CD14-positive monocyte (primary cell): ENCODE measurements at regions not wholly inside any gene's neighbourhood (a gene's known extent, or its start where the extent isn't known, plus 50 kb on each side); places are given as distances from the start of the nearest gene placed in this dataset.

Experiments used
- DNase-seq, 3 donors: peaks; one replicate each; pipeline ENCODE4 v3.0.0-alpha.2; 2011 to 2022
- H2AFZ ChIP-seq: 2 replicates; pipeline ENCODE4 v1.6.0; 2012; ENCODE audit warnings: mild to moderate bottlenecking, low read depth, low read length, inconsistent platforms; ENCODE audit not compliant: insufficient read depth, poor library complexity, severe bottlenecking
- H3K27ac ChIP-seq, 2 donors: 1 replicate in 1 of 2; 2 replicates in 1 of 2; pipeline ENCODE4 v1.5.1; 2012 to 2013; ENCODE audit warnings: low read length in 2 of 2, control low read depth in 1 of 2, inconsistent platforms in 1 of 2, low read depth in 1 of 2, mild to moderate bottlenecking in 1 of 2
- H3K27me3 ChIP-seq, 2 donors: one replicate each; pipeline versions ENCODE4 v1.6.0 to v1.6.1; 2011 to 2013; ENCODE audit warnings: low read length in 2 of 2; ENCODE audit not compliant: control insufficient read depth in 2 of 2, insufficient read depth in 2 of 2
- H3K36me3 ChIP-seq, 2 donors: replicated peaks in 1 of 2; 1 replicate in 1 of 2; 2 replicates in 1 of 2; pipeline versions ENCODE4 v1.5.1 to v1.6.1; 2012 to 2013; ENCODE audit warnings: low read length in 2 of 2, control low read depth in 1 of 2, inconsistent platforms in 1 of 2, mild to moderate bottlenecking in 1 of 2; ENCODE audit not compliant: insufficient read depth in 2 of 2, control insufficient read depth in 1 of 2
- H3K4me1 ChIP-seq, 2 donors: 1 replicate in 1 of 2; 2 replicates in 1 of 2; pipeline versions ENCODE4 v1.5.1 to v1.6.1; 2012 to 2013; ENCODE audit warnings: low read length in 2 of 2, control low read depth in 1 of 2, inconsistent platforms in 1 of 2, mild to moderate bottlenecking in 1 of 2, moderate library complexity in 1 of 2; ENCODE audit not compliant: insufficient read depth in 2 of 2, control insufficient read depth in 1 of 2
- H3K4me2 ChIP-seq: replicated peaks from 2 replicates; pipeline ENCODE3; 2012; ENCODE audit warnings: low read length, moderate library complexity, mild to moderate bottlenecking; ENCODE audit not compliant: poor library complexity, severe bottlenecking; ENCODE audit errors: extremely low read depth
- H3K4me3 ChIP-seq, 3 experiments: fragments of 200-600 bp in 1 of 3; sonication (generic) in 1 of 3; replicated peaks in 1 of 3; 1 replicate in 2 of 3; 2 replicates in 1 of 3; pipeline ENCODE4 v1.5.1; 2011 to 2013; ENCODE audit warnings: low read length in 3 of 3, mild to moderate bottlenecking in 3 of 3, control low read depth in 2 of 3, low read depth in 2 of 3, inconsistent platforms in 1 of 3, moderate library complexity in 1 of 3
- H3K79me2 ChIP-seq: 2 replicates; pipeline ENCODE4 v1.6.0; 2012; ENCODE audit warnings: mild to moderate bottlenecking, control low read depth, inconsistent platforms, low read length, moderate library complexity; ENCODE audit not compliant: insufficient read depth
- H3K9ac ChIP-seq: 2 replicates; pipeline ENCODE4 v1.6.0; 2017; ENCODE audit warnings: low read length, mild to moderate bottlenecking; ENCODE audit not compliant: insufficient read depth, poor library complexity, severe bottlenecking
- H3K9me3 ChIP-seq, 2 donors: replicated peaks in 1 of 2; 1 replicate in 1 of 2; 2 replicates in 1 of 2; pipeline versions ENCODE4 v1.5.1 to v1.6.1; 2012 to 2013; ENCODE audit warnings: low read length in 2 of 2, control low read depth in 1 of 2; ENCODE audit not compliant: control insufficient read depth in 1 of 2, insufficient read depth in 1 of 2
- H4K20me1 ChIP-seq: 2 replicates; pipeline ENCODE4 v1.6.0; 2012; ENCODE audit warnings: mild to moderate bottlenecking, low read length, control low read depth, moderate library complexity; ENCODE audit not compliant: insufficient read depth
- H3K27ac Mint-ChIP-seq, 7 donors: one replicate each; pipeline ENCODE4 v1.8.0; 2020; ENCODE audit warnings: mild to moderate bottlenecking in 7 of 7, mixed read lengths in 7 of 7, moderate library complexity in 6 of 7, inconsistent platforms in 2 of 7
- H3K27me3 Mint-ChIP-seq, 3 donors: one replicate each; pipeline ENCODE4 v1.8.0; 2021 to 2022; ENCODE audit warnings: low read depth in 3 of 3, mild to moderate bottlenecking in 3 of 3, mixed read lengths in 3 of 3, moderate library complexity in 3 of 3, inconsistent platforms in 1 of 3
- H3K36me3 Mint-ChIP-seq, 2 donors: one replicate each; pipeline ENCODE4 v1.8.0; 2020; ENCODE audit warnings: mixed read lengths in 2 of 2, inconsistent platforms in 1 of 2, mild to moderate bottlenecking in 1 of 2
- H3K4me1 Mint-ChIP-seq: one replicate; pipeline ENCODE4 v1.8.0; 2020; ENCODE audit warnings: mild to moderate bottlenecking, mixed read lengths
- H3K4me3 Mint-ChIP-seq, 2 donors: one replicate each; pipeline ENCODE4 v1.8.0; 2020; ENCODE audit warnings: mild to moderate bottlenecking in 2 of 2, mixed read lengths in 2 of 2, moderate library complexity in 1 of 2
- H3K9me3 Mint-ChIP-seq, 7 donors: one replicate each; pipeline ENCODE4 v1.8.0; 2020 to 2022; ENCODE audit warnings: mixed read lengths in 7 of 7, mild to moderate bottlenecking in 6 of 7, moderate library complexity in 6 of 7, inconsistent platforms in 2 of 7
- WGBS: methylation state at CpG from one replicate; pipeline ENCODE4 v1.1.5; 2013; ENCODE audit warnings: missing lambda C conversion rate; ENCODE audit not compliant: insufficient coverage; 5-methylcytosine and 5-hydroxymethylcytosine counted together
- intact Hi-C, 2 donors: fragments of 100-400 bp; cut with micrococcal nuclease; formaldehyde crosslinking; loops; one replicate each; pipeline versions ENCODE4 v1.15.0 to v1.15.1; 2023
- TF ChIP-seq, protein P1 (sequence below): fragments of 200-600 bp; IDR thresholded peaks from one replicate; pipeline ENCODE4 v1.8.0; 2022; ENCODE audit warnings: antibody characterized with exemption, mild to moderate bottlenecking

DNA sequence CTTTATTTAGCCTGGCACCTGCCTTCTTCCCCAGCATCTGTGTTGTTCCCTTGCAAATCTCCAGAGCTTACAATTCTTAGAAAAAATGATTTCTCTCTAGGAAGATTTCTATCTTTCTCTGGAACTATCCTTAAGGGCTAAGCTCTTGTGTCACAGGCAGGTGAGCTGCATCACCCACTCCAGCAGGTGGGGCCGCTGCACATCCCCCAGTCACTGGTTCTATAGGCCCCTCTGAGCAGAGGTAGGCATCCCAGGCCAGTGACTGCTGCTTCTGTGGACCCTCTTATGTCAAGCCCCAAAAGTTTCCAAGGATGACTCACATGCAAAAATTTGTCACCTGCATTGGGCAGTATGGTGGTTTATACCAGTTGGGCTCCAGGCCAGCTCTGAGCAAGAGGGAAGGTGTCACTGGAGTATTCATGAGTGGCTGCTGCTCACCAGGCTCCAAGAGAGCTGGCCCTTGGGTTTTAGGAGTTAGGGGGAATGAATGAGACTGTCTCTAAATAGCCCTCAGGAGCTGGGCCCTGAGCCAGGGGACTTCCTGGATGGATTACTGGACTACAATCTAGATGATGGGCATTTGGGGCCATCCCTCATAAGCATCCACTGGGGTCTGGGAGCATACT lies 208.1 kb upstream of the EOLA2 start:
- Mint-ChIP-seq H3K4me3 (no peak overlapping the region), H3K9me3 (peaks cover 0 to 6% (median 3%) of the 10 kb centered on the region in 7 donors), H3K36me3 (no peaks in the 10 kb centered on the region), H3K4me1 (no peaks in the 10 kb centered on the region), H3K27me3 (peaks cover 0 to 2% (median 0%) of the 10 kb centered on the region in 3 donors), H3K27ac (no peak overlapping the region)
- no peaks in the 10 kb centered on the region for H3K36me3 ChIP-seq
- H2AFZ ChIP-seq, result no peak overlapping the region
- no peaks in the 10 kb centered on the region for H3K79me2 ChIP-seq
- intact Hi-C loops, result no loop called here
- TF ChIP-seq, protein P1, sequence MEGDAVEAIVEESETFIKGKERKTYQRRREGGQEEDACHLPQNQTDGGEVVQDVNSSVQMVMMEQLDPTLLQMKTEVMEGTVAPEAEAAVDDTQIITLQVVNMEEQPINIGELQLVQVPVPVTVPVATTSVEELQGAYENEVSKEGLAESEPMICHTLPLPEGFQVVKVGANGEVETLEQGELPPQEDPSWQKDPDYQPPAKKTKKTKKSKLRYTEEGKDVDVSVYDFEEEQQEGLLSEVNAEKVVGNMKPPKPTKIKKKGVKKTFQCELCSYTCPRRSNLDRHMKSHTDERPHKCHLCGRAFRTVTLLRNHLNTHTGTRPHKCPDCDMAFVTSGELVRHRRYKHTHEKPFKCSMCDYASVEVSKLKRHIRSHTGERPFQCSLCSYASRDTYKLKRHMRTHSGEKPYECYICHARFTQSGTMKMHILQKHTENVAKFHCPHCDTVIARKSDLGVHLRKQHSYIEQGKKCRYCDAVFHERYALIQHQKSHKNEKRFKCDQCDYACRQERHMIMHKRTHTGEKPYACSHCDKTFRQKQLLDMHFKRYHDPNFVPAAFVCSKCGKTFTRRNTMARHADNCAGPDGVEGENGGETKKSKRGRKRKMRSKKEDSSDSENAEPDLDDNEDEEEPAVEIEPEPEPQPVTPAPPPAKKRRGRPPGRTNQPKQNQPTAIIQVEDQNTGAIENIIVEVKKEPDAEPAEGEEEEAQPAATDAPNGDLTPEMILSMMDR, result no peak
- no peaks in the 10 kb centered on the region for H3K27me3 ChIP-seq
- no peaks in the 10 kb centered on the region for H3K4me1 ChIP-seq
- no peaks in the 10 kb centered on the region for H4K20me1 ChIP-seq
- no peak overlapping the region for H3K4me3 ChIP-seq
- no CpG with 5 or more reads among the region's 1 CpG for WGBS
- H3K4me2 ChIP-seq, result no peak overlapping the region
- H3K9ac ChIP-seq, result no peak overlapping the region
- H3K27ac ChIP-seq, result no peak overlapping the region
- DNase-seq, result no peak
- peaks cover 0 to 5% of the 10 kb centered on the region in 2 donors for H3K9me3 ChIP-seq

DNA sequence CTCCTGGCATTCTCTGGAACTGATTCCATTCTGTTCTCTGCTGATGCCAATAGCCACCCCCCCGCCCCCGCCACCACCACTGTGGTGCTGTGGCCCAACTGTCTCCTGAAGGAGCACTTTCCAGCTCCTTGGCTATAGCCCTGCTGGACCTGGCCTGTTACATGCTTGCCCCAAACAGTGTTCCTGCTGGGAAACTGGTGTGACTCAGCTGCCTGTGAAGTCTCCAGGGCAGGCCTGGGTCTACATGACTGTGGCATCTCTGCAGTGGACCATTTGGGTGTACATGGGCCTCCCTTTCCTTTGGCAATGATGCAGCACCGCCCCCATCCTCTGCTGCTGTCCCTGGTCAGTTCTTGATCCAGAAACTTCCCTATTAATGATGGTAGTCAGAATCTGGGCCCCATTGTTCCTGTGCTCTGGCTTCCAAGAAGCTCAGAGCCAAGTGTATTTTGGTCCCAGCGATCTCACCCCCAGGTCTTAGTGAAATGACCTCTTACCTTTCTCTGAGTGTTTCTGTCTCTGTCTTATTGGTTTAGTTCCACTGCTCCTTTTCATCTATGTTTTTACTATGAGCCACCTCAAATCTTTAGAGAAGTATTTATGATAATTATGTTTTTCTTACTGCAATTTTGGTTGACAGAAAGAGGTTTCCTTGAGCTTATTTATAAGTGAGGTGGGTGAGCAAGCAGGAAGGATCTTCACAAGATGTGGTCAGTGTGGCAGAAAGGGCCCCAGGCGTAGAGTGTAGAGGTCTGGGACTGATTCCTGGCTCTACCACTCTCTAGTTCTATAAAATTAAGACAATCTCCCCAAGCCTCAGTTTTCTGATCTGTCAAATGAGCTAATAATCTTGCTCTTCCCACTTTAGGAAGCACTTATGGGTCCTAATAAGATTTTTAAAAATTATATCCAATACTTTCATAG lies 210.7 kb upstream of the EOLA2 start:
- Histone ChIP-seq H3K27me3 (no peaks in the 10 kb centered on the region), H3K36me3 (no peaks in the 10 kb centered on the region), H3K79me2 (no peaks in the 10 kb centered on the region), H3K9ac (no peak overlapping the region), H4K20me1 (no peaks in the 10 kb centered on the region), H2AFZ (no peak overlapping the region), H3K9me3 (no peaks in the 10 kb centered on the region), H3K4me3 (no peak overlapping the region), H3K4me1 (no peaks in the 10 kb centered on the region), H3K4me2 (no peak overlapping the region), H3K27ac (no peak overlapping the region)
- Mint-ChIP-seq H3K4me3 (no peak overlapping the region), H3K9me3 (no peaks in the 10 kb centered on the region), H3K27me3 (peaks cover 0 to 2% (median 0%) of the 10 kb centered on the region in 3 donors), H3K36me3 (no peaks in the 10 kb centered on the region), H3K4me1 (no peaks in the 10 kb centered on the region), H3K27ac (no peak overlapping the region)
- no CpG with 5 or more reads among the region's 5 CpGs for WGBS
- TF ChIP-seq, protein P1, result no peak
- DNase-seq, result no peak
- intact Hi-C loops, result no loop called here
